GM10266 (cell line): ENCODE measurements at regions not wholly inside any gene's neighbourhood (a gene's known extent, or its start where the extent isn't known, plus 50 kb on each side); places are given as distances from the start of the nearest gene placed in this dataset.

ENCODE experiments used
- DNase-seq: peaks from one replicate; pipeline ENCODE4 v3.0.0; 2012; ENCODE audit errors: extremely low spot score
- CTCF ChIP-seq: IDR thresholded peaks from 2 replicates; pipeline ENCODE4 v1.5.1; 2012; ENCODE audit warnings: mild to moderate bottlenecking, low read depth; ENCODE audit not compliant: control insufficient read depth, insufficient read depth; ENCODE audit errors: missing control alignments

GRCh38 chr10:118234683-118235082 is 107.4 kb downstream of the FAM204A start:
- no peak for TF ChIP-seq CTCF
- no peak for DNase-seq

- no peak for TF ChIP-seq CTCF
- DNase-seq, result no peak
Measured at GRCh38 chr10:118220346-118220850, 121.7 kb downstream of the FAM204A start.

- TF ChIP-seq CTCF, result no peak
- DNase-seq, result no peak
Measured at GRCh38 chr10:118218562-118218961, 123.6 kb downstream of the FAM204A start.

- DNase-seq, result no peak
- no peak for TF ChIP-seq CTCF
Measured at GRCh38 chr10:118216571-118217170, 125.5 kb downstream of the FAM204A start.

GRCh38 chr10:118216020-118216419 is 126.1 kb downstream of the FAM204A start:
- DNase-seq, result no peak
- TF ChIP-seq CTCF, result no peak

GRCh38 chr10:118214776-118215175 is 127.3 kb downstream of the FAM204A start:
- no peak for TF ChIP-seq CTCF
- no peak for DNase-seq

GRCh38 chr10:118213436-118213835 is 128.7 kb downstream of the FAM204A start:
- DNase-seq, result no peak
- TF ChIP-seq CTCF, result no peak
